GM12878 (cell line): ENCODE measurements at regions not wholly inside any gene's neighbourhood (a gene's known extent, or its start where the extent isn't known, plus 50 kb on each side); places are given as distances from the start of the nearest gene placed in this dataset.

Source experiments
- ATAC-seq: fragments of 200-7000 bp; cut with Tn5 transposase; 3 replicates; pipeline ENCODE4 v1.9.1; 2020; ENCODE audit warnings: mild to moderate bottlenecking, moderate library complexity
- BruUV-seq: library from RNA; stranded (reverse); fragments of 400-500 nt; replicated peaks from 2 replicates; lab custom pipeline; 2021; lab: Mats Ljungman, UMichigan
- CTCF ChIA-PET: fragments of 300-600 bp; sonication (Branson Sonifier 250); formaldehyde crosslinking; extraction: SDS; loops from one replicate; lab custom pipeline; 2021; ENCODE audit warnings: inconsistent platforms; lab: Yijun Ruan, JAX
- POLR2A ChIA-PET: fragments of 350-600 bp; formaldehyde crosslinking; extraction: SDS; loops from one replicate; lab custom pipeline; 2021; ENCODE audit warnings: inconsistent platforms; lab: Charles Lee
- RAD21 ChIA-PET: fragments of 300-600 bp; sonication (Branson Sonifier 250); formaldehyde crosslinking; loops from one replicate; lab custom pipeline; 2023; ENCODE audit warnings: antibody characterized with exemption; ENCODE audit not compliant: unreplicated experiment; lab: Charles Lee
- SMC1A ChIA-PET: fragments of 300-600 bp; sonication (Branson Sonifier 250); formaldehyde crosslinking; loops from one replicate; lab custom pipeline; 2023; ENCODE audit not compliant: unreplicated experiment, uncharacterized antibody; lab: Charles Lee
- DNase-seq: peaks from one replicate; pipeline ENCODE4 v3.0.0-alpha.2; 2011; ENCODE audit warnings: low read depth, low spot score
- FAIRE-seq: peaks from 3 replicates; lab custom pipeline; 2011; peaks lifted over from hg19 to GRCh38; lab: Jason Lieb, UNC
- H2AFZ ChIP-seq: 2 replicates; pipeline ENCODE4 v1.6.0; 2011; ENCODE audit warnings: low read depth, low read length, control low read depth; ENCODE audit not compliant: control insufficient read depth
- H3K27ac ChIP-seq: 2 replicates; pipeline ENCODE4 v1.5.1; 2011; ENCODE audit warnings: control low read depth; ENCODE audit not compliant: control insufficient read depth, insufficient read depth
- H3K27me3 ChIP-seq, 2 experiments: replicated peaks in 1 of 2; 2 replicates each; pipeline versions ENCODE4 v1.6.0 to v1.6.1; 2011; ENCODE audit warnings: low read length in 1 of 2; ENCODE audit not compliant: control insufficient read depth in 2 of 2, insufficient read depth in 2 of 2
- H3K36me3 ChIP-seq, 2 experiments: 2 replicates each; pipeline ENCODE4 v1.5.1; 2011; ENCODE audit warnings: low read length in 1 of 2; ENCODE audit not compliant: control insufficient read depth in 2 of 2, insufficient read depth in 2 of 2
- H3K4me1 ChIP-seq: 2 replicates; pipeline ENCODE4 v1.6.1; 2011; ENCODE audit warnings: mild to moderate bottlenecking, low read length, moderate library complexity, mixed read lengths; ENCODE audit not compliant: control insufficient read depth, insufficient read depth
- H3K4me2 ChIP-seq: 2 replicates; pipeline ENCODE4 v1.6.0; 2011; ENCODE audit warnings: control low read depth; ENCODE audit not compliant: control insufficient read depth, insufficient read depth
- H3K4me3 ChIP-seq: fragments of 200-600 bp; sonication (generic); 2 replicates; pipeline ENCODE4 v1.5.1; 2016
- H3K79me2 ChIP-seq: 2 replicates; pipeline ENCODE4 v1.6.0; 2011; ENCODE audit warnings: low read length; ENCODE audit not compliant: control insufficient read depth, insufficient read depth
- H3K9ac ChIP-seq: 2 replicates; pipeline ENCODE4 v1.8.0; 2011; ENCODE audit warnings: low read length, control low read depth, mixed read lengths; ENCODE audit not compliant: control insufficient read depth, insufficient read depth
- H3K9me3 ChIP-seq: replicated peaks from 3 replicates; pipeline ENCODE4 v1.5.1; 2011; ENCODE audit warnings: mild to moderate bottlenecking, low read length; ENCODE audit not compliant: control insufficient read depth, insufficient read depth
- H4K20me1 ChIP-seq: 2 replicates; pipeline ENCODE4 v1.6.0; 2011; ENCODE audit not compliant: control insufficient read depth, insufficient read depth
- ASH2L ChIP-seq: fragments of 300-600, 200-600 bp; sonication (generic); IDR thresholded peaks from 2 replicates; pipeline ENCODE4 v1.6.1; 2017; ENCODE audit warnings: low read depth, mild to moderate bottlenecking, borderline replicate concordance
- CHD4 ChIP-seq: fragments of 200-600 bp; sonication (generic); IDR thresholded peaks from 2 replicates; pipeline ENCODE4 v1.6.1; 2016; ENCODE audit warnings: mild to moderate bottlenecking
- CREB1 ChIP-seq: IDR thresholded peaks from 2 replicates; pipeline ENCODE4 v1.6.1; 2012; ENCODE audit warnings: low read depth, mild to moderate bottlenecking, inconsistent platforms
- HDAC2 ChIP-seq: fragments of 200-600 bp; sonication (generic); IDR thresholded peaks from 2 replicates; pipeline ENCODE4 v1.6.1; 2017
- JUNB ChIP-seq: IDR thresholded peaks from 2 replicates; pipeline ENCODE4 v1.6.1; 2016; ENCODE audit warnings: antibody characterized with exemption, mild to moderate bottlenecking
- MTA3 ChIP-seq: IDR thresholded peaks from 2 replicates; pipeline ENCODE4 v1.6.1; 2012; ENCODE audit warnings: low read length, inconsistent platforms, borderline replicate concordance
- RB1 ChIP-seq: fragments of 450-650 bp; formaldehyde crosslinking; IDR thresholded peaks from 2 replicates; pipeline ENCODE4 v1.6.1; 2017; ENCODE audit warnings: mild to moderate bottlenecking, borderline replicate concordance
- TCF12 ChIP-seq: IDR thresholded peaks from 2 replicates; pipeline ENCODE4 v1.6.1; 2011; ENCODE audit warnings: low read depth, mild to moderate bottlenecking, low read length
- WRNIP1 ChIP-seq: IDR thresholded peaks from 2 replicates; pipeline ENCODE4 v1.6.1; 2011; ENCODE audit warnings: low read depth, low read length, improper control_type of control experiment, borderline replicate concordance
- YY1 ChIP-seq: IDR thresholded peaks from 2 replicates; pipeline ENCODE4 v1.6.1; 2011; ENCODE audit warnings: low read depth, mild to moderate bottlenecking, low read length
- ZNF384 ChIP-seq: IDR thresholded peaks from 2 replicates; pipeline ENCODE4 v1.6.1; 2012; ENCODE audit warnings: low read depth, mild to moderate bottlenecking, low read length, improper control_type of control experiment, borderline replicate concordance
- ZZZ3 ChIP-seq: IDR thresholded peaks from 2 replicates; pipeline ENCODE4 v1.6.1; 2011; ENCODE audit warnings: low read depth; ENCODE audit not compliant: control insufficient read depth, insufficient read length
- in situ Hi-C: fragments of 300-500 bp; cut with MboI; formaldehyde crosslinking; loops from 9 replicates; pipeline ENCODE4 v1.14.3; 2018; ENCODE audit warnings: mixed read lengths
- intact Hi-C: fragments of 100-400 bp; cut with micrococcal nuclease; formaldehyde crosslinking; loops from one replicate; pipeline ENCODE4 v1.14.2; 2022; ENCODE audit not compliant: unreplicated experiment
- TF ChIP-seq, protein P1 (sequence below): IDR thresholded peaks from 2 replicates; pipeline ENCODE4 v1.6.1; 2011; ENCODE audit warnings: borderline replicate concordance, low read depth, mild to moderate bottlenecking, moderate library complexity, mixed read lengths, low read length; ENCODE audit not compliant: insufficient read depth; ENCODE audit errors: extremely low read length
- TF ChIP-seq, protein P2 (sequence below): fragments of 450-650 bp; conservative IDR thresholded peaks from 2 replicates; pipeline ENCODE4 v1.6.1; 2017; ENCODE audit warnings: mild to moderate bottlenecking, moderate library complexity
- TF ChIP-seq, protein P3 (sequence below): fragments of 450-650 bp; IDR thresholded peaks from 2 replicates; pipeline ENCODE4 v1.6.1; 2016; ENCODE audit warnings: mild to moderate bottlenecking
- TF ChIP-seq, protein P4 (sequence below): fragments of 450-650 bp; IDR thresholded peaks from 2 replicates; pipeline ENCODE4 v1.6.1; 2016; ENCODE audit warnings: mild to moderate bottlenecking

DNA sequence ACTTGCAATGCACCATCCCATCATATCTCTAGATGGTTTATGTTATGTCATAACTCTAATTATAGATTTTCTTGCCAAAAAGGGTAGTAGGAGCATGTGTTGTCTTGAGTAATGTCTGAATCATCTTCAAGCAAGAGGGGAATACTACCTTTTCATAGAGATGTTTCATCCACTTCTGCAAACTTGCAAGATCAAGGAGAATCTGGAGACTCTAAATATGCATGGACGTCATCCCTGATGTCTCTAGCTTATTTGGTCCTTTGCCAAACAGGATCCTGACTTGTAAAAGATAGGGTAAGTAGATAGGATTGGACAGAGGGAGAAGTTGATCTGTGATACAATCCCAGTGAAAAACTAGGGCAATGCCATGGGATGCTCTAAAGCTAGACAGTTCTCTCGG, 246.5 kb downstream of the DMRTA1 start (continued):
- TF ChIP-seq, protein P1, sequence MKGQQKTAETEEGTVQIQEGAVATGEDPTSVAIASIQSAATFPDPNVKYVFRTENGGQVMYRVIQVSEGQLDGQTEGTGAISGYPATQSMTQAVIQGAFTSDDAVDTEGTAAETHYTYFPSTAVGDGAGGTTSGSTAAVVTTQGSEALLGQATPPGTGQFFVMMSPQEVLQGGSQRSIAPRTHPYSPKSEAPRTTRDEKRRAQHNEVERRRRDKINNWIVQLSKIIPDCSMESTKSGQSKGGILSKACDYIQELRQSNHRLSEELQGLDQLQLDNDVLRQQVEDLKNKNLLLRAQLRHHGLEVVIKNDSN: no peak
- no peak for TF ChIP-seq TCF12

DNA sequence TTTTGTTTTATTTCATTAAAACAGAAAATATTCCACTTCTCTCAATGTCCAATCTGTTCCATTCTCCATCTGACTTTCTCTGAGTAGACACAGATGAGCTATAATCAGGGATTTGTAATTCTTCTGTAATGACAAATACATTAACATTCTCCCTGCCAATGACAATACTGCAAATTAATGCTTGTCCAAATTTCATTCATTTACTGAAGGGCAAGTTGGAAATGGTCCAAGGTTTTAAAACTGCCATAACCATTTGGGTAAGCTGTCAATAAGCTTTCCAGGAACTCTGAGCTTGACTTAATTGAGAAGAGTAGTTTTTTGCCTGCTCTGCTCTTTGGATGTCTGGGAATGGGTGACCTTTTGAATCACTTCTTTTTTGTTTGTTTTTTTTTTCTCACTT, 253.5 kb downstream of the DMRTA1 start:
- no peak overlapping the region for H3K27ac ChIP-seq
- CTCF ChIA-PET: no interaction called here
- H3K79me2 ChIP-seq: no peaks in the 10 kb centered on the region
- ATAC-seq (no peak), DNase-seq (no peak), FAIRE-seq (no peak)
- no peak overlapping the region for H3K4me2 ChIP-seq
- no peak overlapping the region for H2AFZ ChIP-seq
- no peak overlapping the region for H3K9ac ChIP-seq
- SMC1A ChIA-PET: interaction anchor here (0.7 to 1.3 kb wide), 3 partner anchors 12 to 1597 kb away, joined by 3 read pairs; no protein-coding TSS in a partner anchor
- H3K36me3 ChIP-seq: no peaks in the 10 kb centered on the region
- no peaks in the 10 kb centered on the region for H4K20me1 ChIP-seq
- RAD21 ChIA-PET: no interaction called here
- H3K9me3 ChIP-seq: no peaks in the 10 kb centered on the region
- POLR2A ChIA-PET: no interaction called here
- in situ Hi-C loops: no loop called here
- no peaks in the 10 kb centered on the region for H3K4me1 ChIP-seq
- H3K27me3 ChIP-seq: no peaks in the 10 kb centered on the region
- intact Hi-C loops: no loop called here
- TF ChIP-seq CREB1 (no peak), ASH2L (no peak), HDAC2 (no peak), JUNB (no peak), MTA3 (no peak), RB1 (no peak), CHD4 (no peak), YY1 (no peak), ZZZ3 (no peak), ZNF384 (no peak), WRNIP1 (no peak)
- TF ChIP-seq, protein P2, sequence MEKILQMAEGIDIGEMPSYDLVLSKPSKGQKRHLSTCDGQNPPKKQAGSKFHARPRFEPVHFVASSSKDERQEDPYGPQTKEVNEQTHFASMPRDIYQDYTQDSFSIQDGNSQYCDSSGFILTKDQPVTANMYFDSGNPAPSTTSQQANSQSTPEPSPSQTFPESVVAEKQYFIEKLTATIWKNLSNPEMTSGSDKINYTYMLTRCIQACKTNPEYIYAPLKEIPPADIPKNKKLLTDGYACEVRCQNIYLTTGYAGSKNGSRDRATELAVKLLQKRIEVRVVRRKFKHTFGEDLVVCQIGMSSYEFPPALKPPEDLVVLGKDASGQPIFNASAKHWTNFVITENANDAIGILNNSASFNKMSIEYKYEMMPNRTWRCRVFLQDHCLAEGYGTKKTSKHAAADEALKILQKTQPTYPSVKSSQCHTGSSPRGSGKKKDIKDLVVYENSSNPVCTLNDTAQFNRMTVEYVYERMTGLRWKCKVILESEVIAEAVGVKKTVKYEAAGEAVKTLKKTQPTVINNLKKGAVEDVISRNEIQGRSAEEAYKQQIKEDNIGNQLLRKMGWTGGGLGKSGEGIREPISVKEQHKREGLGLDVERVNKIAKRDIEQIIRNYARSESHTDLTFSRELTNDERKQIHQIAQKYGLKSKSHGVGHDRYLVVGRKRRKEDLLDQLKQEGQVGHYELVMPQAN: no peak
- TF ChIP-seq, protein P3, sequence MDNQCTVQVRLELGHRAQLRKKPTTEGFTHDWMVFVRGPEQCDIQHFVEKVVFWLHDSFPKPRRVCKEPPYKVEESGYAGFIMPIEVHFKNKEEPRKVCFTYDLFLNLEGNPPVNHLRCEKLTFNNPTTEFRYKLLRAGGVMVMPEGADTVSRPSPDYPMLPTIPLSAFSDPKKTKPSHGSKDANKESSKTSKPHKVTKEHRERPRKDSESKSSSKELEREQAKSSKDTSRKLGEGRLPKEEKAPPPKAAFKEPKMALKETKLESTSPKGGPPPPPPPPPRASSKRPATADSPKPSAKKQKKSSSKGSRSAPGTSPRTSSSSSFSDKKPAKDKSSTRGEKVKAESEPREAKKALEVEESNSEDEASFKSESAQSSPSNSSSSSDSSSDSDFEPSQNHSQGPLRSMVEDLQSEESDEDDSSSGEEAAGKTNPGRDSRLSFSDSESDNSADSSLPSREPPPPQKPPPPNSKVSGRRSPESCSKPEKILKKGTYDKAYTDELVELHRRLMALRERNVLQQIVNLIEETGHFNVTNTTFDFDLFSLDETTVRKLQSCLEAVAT: no peak
- TF ChIP-seq, protein P4, sequence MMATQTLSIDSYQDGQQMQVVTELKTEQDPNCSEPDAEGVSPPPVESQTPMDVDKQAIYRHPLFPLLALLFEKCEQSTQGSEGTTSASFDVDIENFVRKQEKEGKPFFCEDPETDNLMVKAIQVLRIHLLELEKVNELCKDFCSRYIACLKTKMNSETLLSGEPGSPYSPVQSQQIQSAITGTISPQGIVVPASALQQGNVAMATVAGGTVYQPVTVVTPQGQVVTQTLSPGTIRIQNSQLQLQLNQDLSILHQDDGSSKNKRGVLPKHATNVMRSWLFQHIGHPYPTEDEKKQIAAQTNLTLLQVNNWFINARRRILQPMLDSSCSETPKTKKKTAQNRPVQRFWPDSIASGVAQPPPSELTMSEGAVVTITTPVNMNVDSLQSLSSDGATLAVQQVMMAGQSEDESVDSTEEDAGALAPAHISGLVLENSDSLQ: no peak
- H3K4me3 ChIP-seq: no peak overlapping the region
- no TSS peak for BruUV-seq
